ENCODE measurements at regions not wholly inside any gene's neighbourhood (a gene's known extent, or its start where the extent isn't known, plus 50 kb on each side); places are given as distances from the start of the nearest gene placed in this dataset.

- CTCF ChIA-PET, result no interaction called here
- H3K36me3 Mint-ChIP-seq, result peaks cover 39% of the 10 kb centered on the region
- no peak overlapping the region for H3K27ac Mint-ChIP-seq
- H3K9me3 Mint-ChIP-seq, result peaks cover 67% of the 10 kb centered on the region
- H3K4me3 Mint-ChIP-seq, result no peak overlapping the region
- ATAC-seq (no peak), DNase-seq (ENCODE audit: low spot score) (no peak)
- no peaks in the 10 kb centered on the region for H3K4me1 Mint-ChIP-seq
- peaks cover 5% of the 10 kb centered on the region for H3K27me3 Mint-ChIP-seq (ENCODE audit: low read depth)
- POLR2A ChIA-PET, result no interaction called here
- no peak for TF ChIP-seq ZNF532 (CRISPR knock-in tag; IDR thresholded peaks at IDR 0.05; ENCODE audit: borderline replicate concordance)
- TF ChIP-seq ZBTB21 (CRISPR knock-in tag; IDR thresholded peaks at IDR 0.05; ENCODE audit: borderline replicate concordance), result no peak
- no peak for TF ChIP-seq MLX (CRISPR knock-in tag; IDR thresholded peaks at IDR 0.05)
- TF ChIP-seq TEAD1 (CRISPR knock-in tag; IDR thresholded peaks at IDR 0.05), result no peak
- TF ChIP-seq SMAD4 (CRISPR knock-in tag; IDR thresholded peaks at IDR 0.05), result no peak
Measured at GRCh38 chr11:39139581-39139980, 2319.9 kb downstream of the LRRC4C start.

- peaks cover 37% of the 10 kb centered on the region for H3K36me3 Mint-ChIP-seq
- no peak overlapping the region for H3K4me3 Mint-ChIP-seq
- TF ChIP-seq ATF1 (CRISPR knock-in tag; IDR thresholded peaks at IDR 0.05), result no peak
- no peak for TF ChIP-seq ATF3 (CRISPR knock-in tag; conservative IDR thresholded peaks at IDR 0.05)
- no peak for TF ChIP-seq ERG (CRISPR knock-in tag; IDR thresholded peaks at IDR 0.05)
- TF ChIP-seq HMGXB4 (CRISPR knock-in tag; IDR thresholded peaks at IDR 0.05), result no peak
- no peak for TF ChIP-seq EMX1 (CRISPR knock-in tag; IDR thresholded peaks at IDR 0.05)
- TF ChIP-seq ZNF138 (CRISPR knock-in tag; conservative IDR thresholded peaks at IDR 0.05), result no peak
- no peak for TF ChIP-seq GRHL2 (CRISPR knock-in tag; IDR thresholded peaks at IDR 0.05; ENCODE audit: insufficient replicate concordance, severe bottlenecking)
- TF ChIP-seq JAZF1 (CRISPR knock-in tag; IDR thresholded peaks at IDR 0.05), result no peak
- no peak for TF ChIP-seq ATF2 (CRISPR knock-in tag; IDR thresholded peaks at IDR 0.05; ENCODE audit: borderline replicate concordance, low read depth)
- no peak for TF ChIP-seq ELF4 (CRISPR knock-in tag; IDR thresholded peaks at IDR 0.05; ENCODE audit: low read depth)
- TF ChIP-seq USF2 (CRISPR knock-in tag; IDR thresholded peaks at IDR 0.05), result no peak
- TF ChIP-seq AFF4 (CRISPR knock-in tag; IDR thresholded peaks at IDR 0.05; ENCODE audit: borderline replicate concordance), result no peak
- no peak for TF ChIP-seq ZBTB43 (CRISPR knock-in tag; IDR thresholded peaks at IDR 0.05)
Measured at GRCh38 chr11:39120890-39121289, 2338.6 kb downstream of the LRRC4C start.

More at GRCh38 chr11:39120890-39121289, 2338.6 kb downstream of the LRRC4C start:
- POLR2A ChIA-PET, result no interaction called here
- DNase-seq (ENCODE audit: low spot score) (no peak), ATAC-seq (no peak)
- peaks cover 72% of the 10 kb centered on the region for H3K9me3 Mint-ChIP-seq
- H3K27me3 Mint-ChIP-seq (ENCODE audit: low read depth), result peaks cover 1% of the 10 kb centered on the region; the same call in 1 of the 2 replicates
- no peaks in the 10 kb centered on the region for H3K4me1 Mint-ChIP-seq
- CTCF ChIA-PET, result no interaction called here
- H3K27ac Mint-ChIP-seq, result no peak overlapping the region

All from WTC11 (cell line).